Common myeloid progenitor, CD34-positive (primary cell): ENCODE measurements at regions not wholly inside any gene's neighbourhood (a gene's known extent, or its start where the extent isn't known, plus 50 kb on each side); places are given as distances from the start of the nearest gene placed in this dataset.

Experiments
- CTCF ChIA-PET: fragments of 350-600 bp; sonication (Branson Sonifier 250); formaldehyde crosslinking; loops from one replicate; lab custom pipeline; 2021; ENCODE audit warnings: antibody characterized with exemption; lab: Charles Lee
- POLR2A ChIA-PET: fragments of 350-600 bp; sonication (Branson Sonifier 250); formaldehyde crosslinking; loops from one replicate; lab custom pipeline; 2021; ENCODE audit warnings: antibody characterized with exemption; lab: Charles Lee
- DNase-seq, 3 donors: peaks; one replicate each; pipeline versions ENCODE4 v3.0.0 to v3.0.0-alpha.2; 2013
- H3K27ac ChIP-seq, 2 experiments: 1 replicate in 1 of 2; 2 replicates in 1 of 2; pipeline ENCODE4 v1.7.0; 2013; ENCODE audit warnings: inconsistent platforms in 2 of 2, low read length in 2 of 2, mild to moderate bottlenecking in 2 of 2, low read depth in 1 of 2, moderate library complexity in 1 of 2; ENCODE audit not compliant: severe bottlenecking in 2 of 2, insufficient read depth in 1 of 2, poor library complexity in 1 of 2
- H3K27me3 ChIP-seq, 5 experiments: replicated peaks in 2 of 5; 1 replicate in 3 of 5; 2 replicates in 2 of 5; pipeline versions ENCODE4 v1.6.1 to v1.7.0; 2013; ENCODE audit warnings: low read length in 4 of 5, mild to moderate bottlenecking in 2 of 5, moderate library complexity in 2 of 5, inconsistent platforms in 1 of 5; ENCODE audit not compliant: insufficient read depth in 5 of 5, control insufficient read depth in 4 of 5
- H3K36me3 ChIP-seq, 4 experiments: 1 replicate in 2 of 4; 2 replicates in 2 of 4; pipeline versions ENCODE4 v1.6.1 to v1.7.0; 2013; ENCODE audit warnings: low read length in 3 of 4, control low read depth in 1 of 4, mild to moderate bottlenecking in 1 of 4; ENCODE audit not compliant: control insufficient read depth in 4 of 4, insufficient read depth in 4 of 4
- H3K4me1 ChIP-seq, 4 experiments: 1 replicate in 3 of 4; 2 replicates in 1 of 4; pipeline versions ENCODE4 v1.6.1 to v1.7.1; 2013; ENCODE audit warnings: low read length in 3 of 4, mild to moderate bottlenecking in 3 of 4, control low read depth in 1 of 4, inconsistent platforms in 1 of 4, moderate library complexity in 1 of 4; ENCODE audit not compliant: control insufficient read depth in 4 of 4, insufficient read depth in 4 of 4; ENCODE audit errors: control extremely low read depth in 1 of 4
- H3K4me3 ChIP-seq, 7 experiments: 1 replicate in 4 of 7; 2 replicates in 3 of 7; pipeline versions ENCODE4 v1.5.1 to v1.7.0; 2013; ENCODE audit warnings: mild to moderate bottlenecking in 7 of 7, low read length in 6 of 7, moderate library complexity in 6 of 7, inconsistent platforms in 2 of 7, low read depth in 2 of 7, control low read depth in 1 of 7; ENCODE audit not compliant: insufficient read depth in 4 of 7, control insufficient read depth in 1 of 7; ENCODE audit errors: extremely low read depth in 1 of 7
- H3K9me3 ChIP-seq, 5 experiments: 1 replicate in 4 of 5; 2 replicates in 1 of 5; pipeline versions ENCODE4 v1.6.1 to v1.7.1; 2013; ENCODE audit warnings: low read length in 4 of 5, mild to moderate bottlenecking in 2 of 5, inconsistent platforms in 1 of 5, low read depth in 1 of 5, moderate library complexity in 1 of 5; ENCODE audit not compliant: control insufficient read depth in 4 of 5, insufficient read depth in 2 of 5; ENCODE audit errors: control extremely low read depth in 1 of 5
- WGBS: methylation state at CpG from one replicate; pipeline ENCODE4 v1.1.5; 2013; ENCODE audit not compliant: insufficient coverage; 5-methylcytosine and 5-hydroxymethylcytosine counted together

DNA sequence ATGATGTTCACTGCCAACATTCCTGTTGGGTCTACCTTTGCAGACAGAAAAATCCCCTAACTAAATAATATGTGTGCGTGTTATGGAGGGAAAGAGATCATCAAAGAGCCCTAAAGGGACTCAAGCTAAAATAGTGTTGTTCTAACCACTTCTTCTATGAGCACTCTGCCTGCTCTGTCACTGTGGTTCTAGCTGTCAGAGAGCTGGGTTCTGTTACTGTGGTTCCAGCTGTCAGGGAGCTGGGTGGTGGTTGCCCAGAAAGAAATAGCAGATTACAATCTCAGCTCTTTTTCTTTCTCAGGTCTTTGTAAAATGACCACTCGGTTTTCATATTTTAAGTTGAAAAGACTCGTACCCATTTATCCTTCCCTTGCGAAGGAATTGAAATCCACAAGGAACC, 176.3 kb downstream of the HS3ST3A1 start:
- Histone ChIP-seq H3K4me1 (no peaks in the 10 kb centered on the region), H3K9me3 (no peaks in the 10 kb centered on the region), H3K4me3 (no peak overlapping the region), H3K27me3 (no peaks in the 10 kb centered on the region), H3K36me3 (no peaks in the 10 kb centered on the region), H3K27ac (no peak overlapping the region)
- CTCF ChIA-PET: no interaction called here
- peak in 1 of 3 donors; percentile 13 for DNase-seq
- POLR2A ChIA-PET: no interaction called here
- 100% methylated on average over 2 of the region's 4 CpGs for WGBS

GRCh38 chr17:13421581-13422130, 180.1 kb downstream of the HS3ST3A1 start:
- H3K4me1 ChIP-seq: peaks cover 0 to 6% (median 0%) of the 10 kb centered on the region in 4 experiments
- POLR2A ChIA-PET: no interaction called here
- H3K27ac ChIP-seq: no peak overlapping the region
- no peaks in the 10 kb centered on the region for H3K9me3 ChIP-seq
- CTCF ChIA-PET: no interaction called here
- H3K27me3 ChIP-seq: no peaks in the 10 kb centered on the region
- WGBS: 95% methylated on average over 2 of the region's 2 CpGs
- no peaks in the 10 kb centered on the region for H3K36me3 ChIP-seq
- no peak for DNase-seq
- no peak overlapping the region for H3K4me3 ChIP-seq

DNA sequence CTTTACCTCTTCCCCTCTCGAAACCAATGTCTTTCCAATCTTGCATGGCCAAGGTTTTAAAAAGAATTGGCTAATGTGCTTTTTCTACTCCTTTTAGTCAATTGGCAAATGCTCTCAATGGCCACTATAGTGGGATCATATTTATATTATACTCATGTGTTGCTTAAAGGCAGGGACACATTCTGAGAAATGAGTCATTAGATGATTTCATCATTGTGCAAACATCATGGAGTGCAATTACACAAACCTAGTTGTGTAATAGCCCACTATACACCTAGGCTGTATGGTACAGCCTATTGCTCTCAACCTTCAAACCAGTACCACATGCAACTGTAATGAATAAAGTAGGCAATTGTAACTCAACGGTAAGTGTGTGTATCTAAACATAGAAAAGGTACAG, 180.9 kb downstream of the HS3ST3A1 start:
- H3K4me1 ChIP-seq: peaks cover 0 to 13% (median 5%) of the 10 kb centered on the region in 4 experiments
- no peak overlapping the region for H3K4me3 ChIP-seq
- H3K27me3 ChIP-seq: no peaks in the 10 kb centered on the region
- CTCF ChIA-PET: no interaction called here
- POLR2A ChIA-PET: no interaction called here
- no CpG with 5 or more reads among the region's 2 CpGs for WGBS
- H3K27ac ChIP-seq: no peak overlapping the region
- H3K36me3 ChIP-seq: no peaks in the 10 kb centered on the region
- DNase-seq: no peak
- H3K9me3 ChIP-seq: no peaks in the 10 kb centered on the region

DNA sequence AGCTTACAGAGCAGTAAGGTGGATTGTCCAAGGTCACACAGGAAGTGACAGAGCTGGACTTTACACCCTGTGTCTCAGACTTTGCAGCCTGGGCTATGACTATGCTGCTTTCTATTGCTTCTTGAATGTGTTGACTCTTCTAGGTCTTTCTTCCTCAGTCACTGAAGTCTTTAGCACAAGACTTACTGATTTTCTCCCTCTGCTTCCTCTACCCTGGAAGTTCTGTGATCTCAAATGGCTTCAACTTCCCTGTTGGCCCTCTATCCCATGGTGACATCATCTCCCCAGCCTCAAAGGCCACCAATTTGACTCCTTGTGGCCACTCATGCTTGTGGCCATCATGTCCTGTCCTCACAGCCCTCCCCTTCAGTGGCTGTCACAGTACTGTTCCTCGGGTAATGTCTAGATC, 181.3 kb downstream of the HS3ST3A1 start:
- WGBS: 100% methylated on average over 1 of the region's 1 CpG
- ChIA-PET CTCF (no interaction called here), POLR2A (no interaction called here)
- Histone ChIP-seq H3K27me3 (no peaks in the 10 kb centered on the region), H3K4me3 (no peak overlapping the region), H3K9me3 (no peaks in the 10 kb centered on the region), H3K27ac (no peak overlapping the region), H3K4me1 (peaks cover 0 to 17% (median 10%) of the 10 kb centered on the region in 4 experiments), H3K36me3 (no peaks in the 10 kb centered on the region)
- no peak for DNase-seq

- WGBS: 97% methylated on average over 5 of the region's 6 CpGs
- POLR2A ChIA-PET: no interaction called here
These were observed 182.1 kb downstream of the HS3ST3A1 start for GRCh38 chr17:13419676-13420075.

GRCh38 chr17:13418891-13419290, 182.8 kb downstream of the HS3ST3A1 start:
- Histone ChIP-seq H3K27me3 (no peaks in the 10 kb centered on the region), H3K4me3 (no peak overlapping the region), H3K9me3 (no peaks in the 10 kb centered on the region), H3K4me1 (peaks cover 0 to 17% (median 10%) of the 10 kb centered on the region in 4 experiments), H3K27ac (no peak overlapping the region), H3K36me3 (no peaks in the 10 kb centered on the region)
- WGBS: 100% methylated on average over 2 of the region's 2 CpGs
- no peak for DNase-seq
- CTCF ChIA-PET: no interaction called here
- POLR2A ChIA-PET: no interaction called here

More at GRCh38 chr17:13419676-13420075, 182.1 kb downstream of the HS3ST3A1 start:
- no peak for DNase-seq
- Histone ChIP-seq H3K36me3 (no peaks in the 10 kb centered on the region), H3K9me3 (no peaks in the 10 kb centered on the region), H3K4me3 (no peak overlapping the region), H3K4me1 (peaks cover 0 to 17% (median 10%) of the 10 kb centered on the region in 4 experiments), H3K27ac (no peak overlapping the region), H3K27me3 (no peaks in the 10 kb centered on the region)
- CTCF ChIA-PET: no interaction called here

DNA sequence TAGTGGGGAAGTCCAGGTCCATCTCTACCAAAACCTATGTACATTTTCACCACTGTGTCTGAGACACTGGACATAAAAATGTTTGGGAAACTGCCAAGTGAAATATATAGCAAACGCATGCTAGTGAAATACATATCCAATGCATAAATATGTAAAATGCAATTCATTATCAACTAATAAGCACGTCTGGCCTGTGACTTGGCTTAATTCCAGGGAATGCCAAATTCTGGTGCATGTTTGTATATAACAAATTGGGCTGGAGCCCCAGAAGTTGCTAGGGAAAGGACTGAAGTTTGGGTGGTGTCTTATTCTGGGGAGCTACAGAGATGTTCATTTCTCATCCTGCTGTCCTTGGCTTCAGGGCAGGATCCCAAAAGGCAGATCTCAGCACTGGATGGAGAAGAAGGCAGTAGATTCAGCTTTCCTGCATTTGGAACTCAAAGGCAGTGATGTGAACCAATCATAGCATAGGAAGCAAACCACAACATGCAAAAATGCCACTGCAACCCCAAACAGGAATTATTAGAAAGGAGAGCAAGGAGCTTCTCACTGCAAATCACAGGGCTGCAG, 184.3 kb downstream of the HS3ST3A1 start:
- Histone ChIP-seq H3K9me3 (no peaks in the 10 kb centered on the region), H3K36me3 (no peaks in the 10 kb centered on the region), H3K27ac (no peak overlapping the region), H3K4me1 (peaks cover 0 to 21% (median 11%) of the 10 kb centered on the region in 4 experiments), H3K4me3 (no peak overlapping the region), H3K27me3 (no peaks in the 10 kb centered on the region)
- no peak for DNase-seq
- ChIA-PET POLR2A (no interaction called here), CTCF (no interaction called here)
- 50% methylated on average over 1 of the region's 2 CpGs for WGBS
